GM23248 (cell line): ENCODE measurements at regions not wholly inside any gene's neighbourhood (a gene's known extent, or its start where the extent isn't known, plus 50 kb on each side); places are given as distances from the start of the nearest gene placed in this dataset.

ENCODE experiments used
- EZH2 ChIP-seq: fragments of 200-600 bp; sonication (generic); IDR thresholded peaks from 2 replicates; pipeline ENCODE4 v1.6.1; 2018; ENCODE audit warnings: antibody characterized with exemption, mild to moderate bottlenecking; ENCODE audit not compliant: insufficient read depth, poor library complexity, severe bottlenecking
- EZH2phosphoT487 ChIP-seq: fragments of 200-600 bp; sonication (generic); IDR thresholded peaks from 2 replicates; pipeline ENCODE4 v1.6.1; 2018; ENCODE audit warnings: antibody characterized with exemption, moderate library complexity, mild to moderate bottlenecking, low read depth; ENCODE audit not compliant: insufficient read depth

- no peak for TF ChIP-seq EZH2phosphoT487
- no peak for TF ChIP-seq EZH2
These were observed 432.2 kb downstream of the RAB38 start for GRCh38 chr11:87743007-87743406.
